ACHN (cell line): ENCODE measurements at regions not wholly inside any gene's neighbourhood (a gene's known extent, or its start where the extent isn't known, plus 50 kb on each side); places are given as distances from the start of the nearest gene placed in this dataset.
"Not testable (repeated sequence)": the region's sequence is repeated elsewhere in the genome, so short reads cannot be mapped to it uniquely, and the experiment has no call there.

Source experiments
- DNase-seq: peaks from one replicate; pipeline ENCODE4 v3.0.0-alpha.2; 2015
- in situ Hi-C: cut with HindIII; loops from 2 replicates; pipeline ENCODE4 v1.10.0; 2017; ENCODE audit warnings: low sequenced_read_pairs, low pct_ligation_motif_present, low pct_unique_long_range_greater_than_20kb

GRCh38 chr7:10596827-10597226, 376.8 kb upstream of the PHF14 start:
- in situ Hi-C loops, result no loop called here
- DNase-seq, result no peak

- DNase-seq, result no peak
- in situ Hi-C loops, result no loop called here
Measured at GRCh38 chr7:10604128-10604527, 369.5 kb upstream of the PHF14 start.

- in situ Hi-C loops, result no loop called here
- no peak for DNase-seq
Measured at GRCh38 chr7:10612950-10613349, 360.7 kb upstream of the PHF14 start.

DNA sequence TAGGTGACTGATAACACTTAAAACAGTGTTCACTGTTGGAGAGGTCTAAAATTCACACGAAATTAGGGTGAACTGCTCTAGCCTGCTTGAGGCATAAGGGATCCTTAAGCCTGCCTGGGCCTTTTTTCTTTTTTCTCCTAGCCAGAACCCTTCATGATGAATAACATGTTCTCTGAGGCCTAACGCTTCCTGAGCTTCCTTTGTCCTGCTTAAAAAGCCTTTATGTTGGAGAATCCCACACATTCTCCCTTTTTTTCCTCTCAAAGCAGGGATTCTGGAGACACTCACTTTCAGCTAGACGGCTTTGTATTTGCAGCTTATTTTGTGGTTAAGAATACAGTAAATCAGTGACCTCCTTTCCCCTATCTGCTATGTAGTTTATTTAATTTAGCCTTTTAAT, 354.7 kb upstream of the PHF14 start:
- in situ Hi-C loops, result no loop called here
- no peak for DNase-seq

DNA sequence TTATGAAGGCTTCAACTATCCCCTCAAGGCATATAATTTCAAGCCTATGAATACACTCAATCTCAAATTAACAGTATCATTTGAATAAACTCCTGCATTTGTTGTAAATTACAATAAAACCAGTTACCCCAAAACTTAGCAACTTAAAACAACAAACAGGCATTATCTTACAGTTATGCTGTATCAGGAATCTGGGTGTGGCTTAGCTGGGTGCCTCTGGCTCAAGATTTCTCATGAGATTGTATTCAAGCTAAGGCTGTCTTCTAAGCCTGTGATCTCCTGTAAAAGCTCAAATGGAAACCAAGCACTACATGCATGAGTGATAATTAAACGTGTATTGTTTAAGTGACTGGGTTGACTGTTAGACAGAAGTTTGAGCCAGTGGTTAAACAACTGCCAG, 341.0 kb upstream of the PHF14 start:
- in situ Hi-C loops, result no loop called here
- no peak for DNase-seq

DNA sequence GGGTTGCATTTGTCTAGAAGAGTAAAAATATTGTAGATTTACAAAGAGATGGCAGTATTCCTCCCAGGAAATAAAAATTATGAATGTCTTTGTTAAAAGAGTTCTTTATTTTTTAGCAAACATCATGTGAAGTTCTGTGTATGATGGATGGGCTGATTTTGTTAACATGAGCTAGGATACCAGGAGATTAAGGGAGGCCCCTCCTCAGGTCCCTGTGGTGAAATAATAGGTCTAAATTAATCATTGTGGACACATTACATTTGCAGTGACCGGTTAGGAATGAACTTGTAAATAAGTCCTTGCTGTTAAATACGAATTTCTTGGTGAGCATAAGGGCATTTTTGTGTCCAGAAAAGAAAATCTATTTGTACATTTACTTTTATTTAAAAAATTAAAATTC, 339.4 kb upstream of the PHF14 start:
- in situ Hi-C loops, result no loop called here
- DNase-seq, result no peak

DNA sequence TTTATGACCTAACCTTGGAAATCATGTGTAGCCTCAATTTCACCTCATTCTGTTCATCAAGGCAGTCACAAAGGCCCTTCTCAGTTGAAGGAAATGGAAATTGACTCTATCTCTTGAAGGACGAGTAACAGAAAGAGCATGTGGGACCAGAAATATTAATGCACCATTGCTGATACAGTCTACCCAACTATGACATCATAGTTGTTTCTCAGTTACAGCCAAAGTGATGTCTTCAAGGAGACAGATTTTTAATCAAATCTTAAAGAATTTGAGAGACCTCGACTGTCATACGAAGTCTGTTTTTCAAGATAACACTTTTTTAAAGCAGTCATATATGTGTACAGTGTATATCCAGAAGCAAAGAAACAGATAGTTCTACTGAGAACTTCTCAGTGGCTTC, 335.7 kb upstream of the PHF14 start:
- in situ Hi-C loops, result no loop called here
- DNase-seq, result no peak

GRCh38 chr7:10643545-10643944, 330.1 kb upstream of the PHF14 start:
- no peak for DNase-seq
- in situ Hi-C loops, result no loop called here

- in situ Hi-C loops, result no loop called here
- DNase-seq, result no peak
Measured at GRCh38 chr7:10644849-10645248, 328.8 kb upstream of the PHF14 start.

DNA sequence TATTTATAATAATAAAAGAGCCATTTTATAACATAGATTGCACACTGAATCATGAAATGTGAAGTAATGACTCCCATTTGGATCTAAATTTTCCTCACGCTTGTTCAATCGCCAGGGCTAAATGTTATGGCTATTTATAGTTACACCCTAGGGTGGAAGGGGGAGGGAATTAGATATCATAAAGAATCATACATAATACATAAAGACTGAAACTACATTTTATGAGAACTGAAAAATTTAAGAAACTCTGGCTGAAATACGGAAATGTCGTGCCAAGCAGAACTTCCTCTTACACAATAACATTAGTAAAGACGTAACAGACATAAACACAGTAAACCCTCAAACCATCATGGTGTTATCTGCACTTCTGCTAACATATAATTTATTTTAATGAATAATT, 327.5 kb upstream of the PHF14 start:
- DNase-seq, result no peak
- in situ Hi-C loops, result no loop called here

DNA sequence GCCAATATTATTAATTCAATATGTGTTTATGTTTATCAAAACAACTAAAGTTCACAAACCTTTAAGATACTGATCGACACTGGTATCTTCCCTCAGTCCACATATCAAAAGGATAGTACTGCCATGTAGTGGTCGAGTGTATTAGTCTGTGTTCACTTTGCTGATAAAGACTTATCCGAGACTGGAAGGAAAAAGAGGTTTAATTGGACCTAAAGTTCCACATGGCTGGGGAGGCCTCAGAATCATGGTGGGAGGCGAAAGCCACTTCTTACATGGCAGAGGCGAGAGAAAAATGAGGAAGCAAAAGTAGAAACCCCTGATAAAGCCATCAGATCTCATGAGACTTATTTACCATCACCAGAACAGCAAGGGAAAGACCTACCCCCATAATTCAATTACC, 325.4 kb upstream of the PHF14 start:
- in situ Hi-C loops, result no loop called here
- no peak for DNase-seq

DNA sequence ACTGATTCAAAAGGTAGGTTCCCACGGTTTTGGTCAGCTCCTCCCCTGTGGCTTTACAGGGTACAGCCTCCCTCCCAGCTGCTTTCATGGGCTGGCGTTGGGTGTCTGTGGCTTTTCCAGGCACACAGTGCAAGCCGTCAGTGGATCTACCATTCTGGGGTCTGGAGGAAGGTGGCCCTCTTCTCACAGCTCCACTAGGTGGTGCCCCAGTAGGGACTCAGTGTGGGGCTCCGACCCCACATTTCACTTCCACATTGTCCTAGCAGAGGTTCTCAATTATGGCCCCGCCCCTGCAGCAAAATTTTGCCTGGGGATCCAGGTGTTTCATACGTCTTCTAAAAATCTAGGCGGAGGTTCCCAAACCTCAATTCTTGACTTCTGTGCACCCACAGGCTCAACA, 324.6 kb upstream of the PHF14 start:
- in situ Hi-C loops, DNase-seq: not testable (repeated sequence)

GRCh38 chr7:10655031-10655430, 318.6 kb upstream of the PHF14 start:
- DNase-seq, result no peak
- in situ Hi-C loops, result no loop called here

DNA sequence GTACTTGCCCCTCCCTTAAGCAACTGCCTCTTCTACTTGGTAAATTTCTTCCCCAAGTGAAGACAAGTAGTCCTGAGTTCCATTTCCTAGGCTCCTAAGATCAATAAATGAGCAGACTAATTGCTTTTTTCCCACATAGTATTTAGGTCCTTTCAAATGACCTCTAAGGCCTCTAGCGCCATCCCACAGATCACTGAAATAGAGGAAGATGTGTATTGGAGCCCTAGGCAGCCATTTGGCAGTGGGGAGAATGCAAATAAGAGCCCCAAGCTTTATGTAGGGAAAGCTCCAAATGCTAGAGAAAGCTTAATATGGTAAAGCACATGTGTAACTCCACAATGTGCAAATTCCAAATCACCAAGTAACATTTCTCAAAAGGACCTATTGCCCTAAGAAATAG, 316.5 kb upstream of the PHF14 start:
- DNase-seq, result no peak

GRCh38 chr7:10657837-10658236, 315.8 kb upstream of the PHF14 start:
- in situ Hi-C loops, result no loop called here
- no peak for DNase-seq

More for the DNA sequence above, 316.5 kb upstream of the PHF14 start:
- in situ Hi-C loops, result no loop called here

DNA sequence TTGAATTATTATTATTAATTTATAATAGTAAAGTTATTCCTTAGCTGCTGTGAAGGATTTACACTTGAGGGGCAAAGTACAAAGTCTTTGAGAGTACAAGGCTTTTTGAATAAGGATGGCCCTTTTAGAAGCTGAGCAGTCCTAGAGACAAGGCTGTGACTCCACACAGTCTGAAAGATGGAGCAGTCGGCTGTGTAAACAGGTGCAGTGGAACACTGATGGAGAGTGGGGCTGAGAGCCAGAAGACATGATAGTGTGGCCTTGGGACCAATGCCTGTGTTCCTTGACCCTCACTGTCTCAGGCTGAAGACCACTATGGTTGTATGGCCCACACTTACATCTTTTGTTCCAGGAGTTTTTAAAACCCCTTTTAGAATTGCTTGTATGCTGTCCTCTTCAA, 311.2 kb upstream of the PHF14 start:
- in situ Hi-C loops, result no loop called here
- DNase-seq, result no peak

- no peak for DNase-seq
- in situ Hi-C loops, result no loop called here
Measured at GRCh38 chr7:10662982-10663884, 310.4 kb upstream of the PHF14 start.

DNA sequence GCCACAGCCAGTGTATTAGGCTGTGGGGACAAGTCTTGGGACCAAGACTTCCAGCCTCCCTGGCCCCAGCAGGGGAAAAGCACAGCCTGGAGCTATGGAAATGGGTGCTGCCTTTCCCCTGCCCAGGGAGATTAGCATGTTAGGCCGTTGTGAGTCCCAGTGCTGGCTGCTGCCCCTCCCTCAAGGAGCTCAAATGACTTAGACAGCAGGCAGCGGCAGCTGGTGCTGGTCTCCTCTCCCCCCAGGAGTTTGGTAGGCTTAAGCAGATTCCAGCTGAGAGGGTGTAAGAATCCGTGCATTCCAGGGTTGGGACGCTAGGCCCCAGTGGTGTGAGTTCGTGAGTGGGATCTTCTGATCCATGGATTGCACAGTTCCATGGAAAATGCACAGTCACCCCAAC, 301.5 kb upstream of the PHF14 start:
- in situ Hi-C loops, result no loop called here
- no peak for DNase-seq

- DNase-seq, result no peak
- in situ Hi-C loops, result no loop called here
Measured at GRCh38 chr7:10677211-10677610, 296.5 kb upstream of the PHF14 start.

DNA sequence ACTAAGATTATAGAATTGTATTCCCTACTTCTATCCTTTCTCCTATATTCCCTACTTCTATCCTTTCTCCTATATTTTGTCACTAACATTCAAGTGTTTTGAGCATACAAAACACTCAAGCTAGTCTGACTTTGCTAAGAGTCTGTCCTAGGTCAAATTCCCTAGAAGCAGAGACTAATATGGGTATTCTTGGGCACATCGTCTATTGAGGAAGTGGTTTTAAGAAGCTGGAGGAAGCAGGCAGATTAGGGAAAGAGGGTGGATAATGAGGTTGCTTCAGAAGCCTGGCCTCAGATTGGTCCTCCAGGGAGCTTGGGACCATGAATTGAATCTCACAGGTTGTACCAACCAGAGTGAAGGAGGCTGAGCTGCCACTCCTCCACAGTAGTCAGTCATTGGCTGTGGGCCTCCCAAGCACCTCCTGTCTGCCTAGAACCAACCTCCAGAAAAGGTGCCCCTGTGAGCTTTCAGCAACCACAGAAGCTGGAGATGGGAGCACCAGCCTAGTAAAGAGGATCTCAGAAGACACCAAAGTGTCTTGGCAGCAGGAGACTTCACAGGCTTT, 295.9 kb upstream of the PHF14 start:
- in situ Hi-C loops, result no loop called here
- DNase-seq, result no peak
